HCT116 (cell line): ENCODE measurements at regions not wholly inside any gene's neighbourhood (a gene's known extent, or its start where the extent isn't known, plus 50 kb on each side); places are given as distances from the start of the nearest gene placed in this dataset.

Source experiments
- ATAC-seq: fragments of 200-7000 bp; cut with Tn5 transposase; 2 replicates; pipeline ENCODE4 v1.9.1; 2020; ENCODE audit warnings: mild to moderate bottlenecking, moderate library complexity
- BruUV-seq: library from RNA; stranded (reverse); fragments of 400-500 nt; replicated peaks from 2 replicates; lab custom pipeline; 2021; lab: Mats Ljungman, UMichigan
- CTCF ChIA-PET: fragments of 300-600 bp; sonication (Branson Sonifier 250); formaldehyde crosslinking; loops from one replicate; lab custom pipeline; 2021; ENCODE audit warnings: antibody characterized with exemption; lab: Charles Lee
- POLR2A ChIA-PET: fragments of 300-600, 350-600 bp; sonication (Branson Sonifier 250); formaldehyde crosslinking; loops from one replicate; lab custom pipeline; 2021; ENCODE audit warnings: antibody characterized with exemption; lab: Charles Lee
- RAD21 ChIA-PET, 2 experiments: fragments of 300-600 bp; sonication (Branson Sonifier 250); formaldehyde crosslinking; loops; one replicate each; lab custom pipeline; 2023; ENCODE audit warnings: low total read pairs in 2 of 2; ENCODE audit not compliant: uncharacterized antibody in 2 of 2, unreplicated experiment in 2 of 2, low non-redundant PET in 1 of 2; lab: Charles Lee
- DNase-seq: peaks from one replicate; pipeline ENCODE4 v3.0.0-alpha.2; 2010; ENCODE audit warnings: low read depth, low spot score
- H2AFZ ChIP-seq: fragments of 200-600 bp; shearing (Covaris generic), sonication (generic); 2 replicates; pipeline ENCODE4 v1.6.1; 2017; ENCODE audit warnings: low read depth, mixed run types, mixed read lengths, antibody characterized with exemption, low read length; ENCODE audit not compliant: poor library complexity, severe bottlenecking
- H3K27ac ChIP-seq: 2 replicates; pipeline ENCODE4 v1.5.1; 2012; ENCODE audit warnings: low read depth, low read length
- H3K27me3 ChIP-seq: fragments of 200-600 bp; sonication (generic); 2 replicates; pipeline ENCODE4 v1.6.1; 2016; ENCODE audit warnings: mixed run types, low read length, mixed read lengths; ENCODE audit not compliant: insufficient read depth
- H3K36me3 ChIP-seq, 2 experiments: fragments of 200-500 bp in 1 of 2; fragments of 200-600 bp in 1 of 2; sonication (Bioruptor generic) in 1 of 2; sonication (generic) in 1 of 2; 2 replicates each; pipeline versions ENCODE4 v1.5.1 to v1.6.1; 2014 to 2016; ENCODE audit warnings: low read length in 2 of 2, inconsistent platforms in 1 of 2, mixed read lengths in 1 of 2, mixed run types in 1 of 2; ENCODE audit not compliant: insufficient read depth in 2 of 2, control insufficient read depth in 1 of 2
- H3K4me1 ChIP-seq, 2 experiments: fragments of 200-600 bp in 1 of 2; sonication (generic) in 1 of 2; 2 replicates each; pipeline versions ENCODE4 v1.5.1 to v1.6.1; 2012 to 2017; ENCODE audit warnings: low read length in 2 of 2, inconsistent platforms in 1 of 2, mild to moderate bottlenecking in 1 of 2, mixed read lengths in 1 of 2, mixed run types in 1 of 2, moderate library complexity in 1 of 2; ENCODE audit not compliant: insufficient read depth in 2 of 2, control insufficient read depth in 1 of 2
- H3K4me2 ChIP-seq: fragments of 200-600 bp; sonication (generic); 2 replicates; pipeline ENCODE4 v1.6.1; 2017; ENCODE audit warnings: mixed run types, low read length, mixed read lengths
- H3K4me3 ChIP-seq, 2 experiments: fragments of 200-600 bp in 1 of 2; sonication (generic) in 1 of 2; replicated peaks in 1 of 2; 2 replicates each; pipeline ENCODE4 v1.5.1; 2011 to 2016; ENCODE audit warnings: low read length in 2 of 2, control low read depth in 1 of 2, low read depth in 1 of 2, mild to moderate bottlenecking in 1 of 2, mixed read lengths in 1 of 2, mixed run types in 1 of 2
- H3K79me2 ChIP-seq: fragments of 200-600 bp; sonication (generic); 2 replicates; pipeline ENCODE4 v1.6.1; 2017; ENCODE audit warnings: mild to moderate bottlenecking, mixed run types, low read length, moderate library complexity, mixed read lengths; ENCODE audit not compliant: insufficient read depth
- H3K9ac ChIP-seq: fragments of 200-600 bp; sonication (generic); 2 replicates; pipeline ENCODE4 v1.6.1; 2016; ENCODE audit warnings: low read length, mixed read lengths
- H3K9me2 ChIP-seq: fragments of 200-600 bp; sonication (generic), shearing (Covaris generic); 2 replicates; pipeline ENCODE4 v1.6.1; 2017; ENCODE audit warnings: mixed run types, mild to moderate bottlenecking, moderate library complexity; ENCODE audit not compliant: insufficient read depth
- H3K9me3 ChIP-seq, 2 experiments: fragments of 200-500 bp in 1 of 2; fragments of 200-600 bp in 1 of 2; sonication (Bioruptor generic) in 1 of 2; sonication (generic) in 1 of 2; 2 replicates each; pipeline ENCODE4 v1.6.1; 2014 to 2017; ENCODE audit warnings: low read length in 2 of 2, mixed read lengths in 2 of 2, inconsistent platforms in 1 of 2, low read depth in 1 of 2, mild to moderate bottlenecking in 1 of 2, mixed run types in 1 of 2, moderate library complexity in 1 of 2; ENCODE audit not compliant: control insufficient read depth in 1 of 2, insufficient read depth in 1 of 2
- H4K20me1 ChIP-seq: fragments of 200-600 bp; sonication (generic), shearing (Covaris generic); 2 replicates; pipeline ENCODE4 v1.6.1; 2017; ENCODE audit warnings: mixed run types, mild to moderate bottlenecking, moderate library complexity; ENCODE audit not compliant: insufficient read depth
- EGR1 ChIP-seq: IDR thresholded peaks from 2 replicates; pipeline ENCODE4 v1.6.1; 2012; ENCODE audit warnings: low read depth
- ELF1 ChIP-seq: IDR thresholded peaks from 2 replicates; pipeline ENCODE4 v1.6.1; 2012; ENCODE audit warnings: low read depth, borderline replicate concordance
- EZH2 ChIP-seq: fragments of 200-600 bp; sonication (generic); IDR thresholded peaks from 2 replicates; pipeline ENCODE4 v1.6.1; 2017; ENCODE audit warnings: antibody characterized with exemption, mixed run types
- EZH2phosphoT487 ChIP-seq: fragments of 200-600 bp; IDR thresholded peaks from 2 replicates; pipeline ENCODE4 v1.6.1; 2018; ENCODE audit warnings: antibody characterized with exemption, borderline replicate concordance
- FOSL1 ChIP-seq: IDR thresholded peaks from 2 replicates; pipeline ENCODE4 v1.6.1; 2012; ENCODE audit warnings: low read depth
- POLR2A ChIP-seq: IDR thresholded peaks from 2 replicates; pipeline ENCODE4 v1.7.0; 2011; ENCODE audit warnings: borderline replicate concordance; ENCODE audit not compliant: insufficient read depth, insufficient read length; ENCODE audit errors: extremely low read depth
- POLR2AphosphoS5 ChIP-seq: IDR thresholded peaks from 2 replicates; pipeline ENCODE4 v1.6.1; 2011; ENCODE audit warnings: mild to moderate bottlenecking, low read depth, low read length, moderate library complexity
- RAD21 ChIP-seq: IDR thresholded peaks from 2 replicates; pipeline ENCODE4 v1.6.1; 2012; ENCODE audit warnings: low read depth, mild to moderate bottlenecking
- SIN3A ChIP-seq: IDR thresholded peaks from 2 replicates; pipeline ENCODE4 v1.6.1; 2012; ENCODE audit warnings: low read depth
- SP1 ChIP-seq: IDR thresholded peaks from 2 replicates; pipeline ENCODE4 v1.6.1; 2012; ENCODE audit warnings: low read depth
- SRF ChIP-seq: IDR thresholded peaks from 2 replicates; pipeline ENCODE4 v1.6.1; 2012; ENCODE audit warnings: low read depth
- TCF7L2 ChIP-seq: IDR thresholded peaks from 2 replicates; pipeline ENCODE4 v1.7.0; 2011; ENCODE audit warnings: borderline replicate concordance, inconsistent platforms; ENCODE audit not compliant: insufficient read depth, insufficient read length; ENCODE audit errors: extremely low read depth
- ZFX ChIP-seq: fragments of 450-650 bp; IDR thresholded peaks from 2 replicates; pipeline ENCODE4 v1.6.1; 2017
- ZNF274 ChIP-seq: fragments of 200-500 bp; sonication (Bioruptor generic); IDR thresholded peaks from 2 replicates; pipeline ENCODE4 v1.6.1; 2014; ENCODE audit warnings: mild to moderate bottlenecking, low read depth, low read length, inconsistent platforms
- intact Hi-C: fragments of 100-400 bp; cut with micrococcal nuclease; formaldehyde crosslinking; loops from 2 replicates; pipeline ENCODE4 v1.10.0; 2022
- TF ChIP-seq, protein P1 (sequence below): IDR thresholded peaks from 2 replicates; pipeline ENCODE4 v1.6.1; 2011; ENCODE audit warnings: mild to moderate bottlenecking, low read length, moderate library complexity; ENCODE audit not compliant: insufficient replicate concordance; ENCODE audit errors: extremely low read depth
- TF ChIP-seq, protein P2 (sequence below): IDR thresholded peaks from 2 replicates; pipeline ENCODE4 v1.6.1; 2012; ENCODE audit warnings: low read depth
- TF ChIP-seq, protein P3 (sequence below): IDR thresholded peaks from 2 replicates; pipeline ENCODE4 v1.6.1; 2012
- TF ChIP-seq, protein P4 (sequence below): IDR thresholded peaks from 2 replicates; pipeline ENCODE4 v1.6.1; 2012

DNA sequence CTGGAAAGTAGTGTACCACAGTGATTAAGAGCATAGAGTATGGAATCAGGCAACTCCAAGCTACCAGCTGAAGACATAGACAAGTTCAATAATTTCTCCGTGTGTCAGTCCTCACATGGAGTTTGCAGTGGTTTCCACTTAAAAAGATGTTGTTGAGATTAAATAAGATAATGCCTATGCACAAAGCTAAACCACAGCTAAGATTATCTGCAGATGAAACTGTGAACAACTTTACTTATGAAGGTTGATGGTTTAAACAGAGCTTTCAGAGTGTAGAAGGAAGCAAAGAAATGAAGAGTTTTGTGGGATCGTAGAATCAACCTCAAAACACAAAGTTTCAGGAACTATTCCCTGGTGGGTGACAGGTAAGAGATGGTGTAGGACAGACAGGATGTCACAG lies 223.5 kb upstream of the IL12B start:
- Histone ChIP-seq H3K4me3 (no peak overlapping the region), H4K20me1 (no peaks in the 10 kb centered on the region), H3K9ac (no peak overlapping the region), H3K4me2 (no peak overlapping the region), H3K27ac (no peak overlapping the region), H3K9me3 (no peaks in the 10 kb centered on the region), H3K4me1 (no peaks in the 10 kb centered on the region), H3K36me3 (no peaks in the 10 kb centered on the region), H3K27me3 (no peaks in the 10 kb centered on the region; the same call in 1 of the 2 replicates), H3K9me2 (no peaks in the 10 kb centered on the region), H2AFZ (no peak overlapping the region), H3K79me2 (no peaks in the 10 kb centered on the region)
- ChIA-PET POLR2A (no interaction called here), RAD21 (no interaction called here), CTCF (no interaction called here)
- intact Hi-C loops, result no loop called here
- no peak for DNase-seq
- no peak for ATAC-seq
- TF ChIP-seq ZFX (no peak), RAD21 (no peak), POLR2AphosphoS5 (no peak), EGR1 (no peak), SIN3A (no peak), FOSL1 (no peak), TCF7L2 (no peak), ZNF274 (no peak), POLR2A (no peak), ELF1 (no peak), EZH2 (no peak), SRF (no peak), EZH2phosphoT487 (no peak), SP1 (no peak)
- TF ChIP-seq, protein P1, sequence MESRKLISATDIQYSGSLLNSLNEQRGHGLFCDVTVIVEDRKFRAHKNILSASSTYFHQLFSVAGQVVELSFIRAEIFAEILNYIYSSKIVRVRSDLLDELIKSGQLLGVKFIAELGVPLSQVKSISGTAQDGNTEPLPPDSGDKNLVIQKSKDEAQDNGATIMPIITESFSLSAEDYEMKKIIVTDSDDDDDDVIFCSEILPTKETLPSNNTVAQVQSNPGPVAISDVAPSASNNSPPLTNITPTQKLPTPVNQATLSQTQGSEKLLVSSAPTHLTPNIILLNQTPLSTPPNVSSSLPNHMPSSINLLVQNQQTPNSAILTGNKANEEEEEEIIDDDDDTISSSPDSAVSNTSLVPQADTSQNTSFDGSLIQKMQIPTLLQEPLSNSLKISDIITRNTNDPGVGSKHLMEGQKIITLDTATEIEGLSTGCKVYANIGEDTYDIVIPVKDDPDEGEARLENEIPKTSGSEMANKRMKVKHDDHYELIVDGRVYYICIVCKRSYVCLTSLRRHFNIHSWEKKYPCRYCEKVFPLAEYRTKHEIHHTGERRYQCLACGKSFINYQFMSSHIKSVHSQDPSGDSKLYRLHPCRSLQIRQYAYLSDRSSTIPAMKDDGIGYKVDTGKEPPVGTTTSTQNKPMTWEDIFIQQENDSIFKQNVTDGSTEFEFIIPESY, result no peak
- TF ChIP-seq, protein P2, sequence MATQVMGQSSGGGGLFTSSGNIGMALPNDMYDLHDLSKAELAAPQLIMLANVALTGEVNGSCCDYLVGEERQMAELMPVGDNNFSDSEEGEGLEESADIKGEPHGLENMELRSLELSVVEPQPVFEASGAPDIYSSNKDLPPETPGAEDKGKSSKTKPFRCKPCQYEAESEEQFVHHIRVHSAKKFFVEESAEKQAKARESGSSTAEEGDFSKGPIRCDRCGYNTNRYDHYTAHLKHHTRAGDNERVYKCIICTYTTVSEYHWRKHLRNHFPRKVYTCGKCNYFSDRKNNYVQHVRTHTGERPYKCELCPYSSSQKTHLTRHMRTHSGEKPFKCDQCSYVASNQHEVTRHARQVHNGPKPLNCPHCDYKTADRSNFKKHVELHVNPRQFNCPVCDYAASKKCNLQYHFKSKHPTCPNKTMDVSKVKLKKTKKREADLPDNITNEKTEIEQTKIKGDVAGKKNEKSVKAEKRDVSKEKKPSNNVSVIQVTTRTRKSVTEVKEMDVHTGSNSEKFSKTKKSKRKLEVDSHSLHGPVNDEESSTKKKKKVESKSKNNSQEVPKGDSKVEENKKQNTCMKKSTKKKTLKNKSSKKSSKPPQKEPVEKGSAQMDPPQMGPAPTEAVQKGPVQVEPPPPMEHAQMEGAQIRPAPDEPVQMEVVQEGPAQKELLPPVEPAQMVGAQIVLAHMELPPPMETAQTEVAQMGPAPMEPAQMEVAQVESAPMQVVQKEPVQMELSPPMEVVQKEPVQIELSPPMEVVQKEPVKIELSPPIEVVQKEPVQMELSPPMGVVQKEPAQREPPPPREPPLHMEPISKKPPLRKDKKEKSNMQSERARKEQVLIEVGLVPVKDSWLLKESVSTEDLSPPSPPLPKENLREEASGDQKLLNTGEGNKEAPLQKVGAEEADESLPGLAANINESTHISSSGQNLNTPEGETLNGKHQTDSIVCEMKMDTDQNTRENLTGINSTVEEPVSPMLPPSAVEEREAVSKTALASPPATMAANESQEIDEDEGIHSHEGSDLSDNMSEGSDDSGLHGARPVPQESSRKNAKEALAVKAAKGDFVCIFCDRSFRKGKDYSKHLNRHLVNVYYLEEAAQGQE, result no peak
- TF ChIP-seq, protein P3, sequence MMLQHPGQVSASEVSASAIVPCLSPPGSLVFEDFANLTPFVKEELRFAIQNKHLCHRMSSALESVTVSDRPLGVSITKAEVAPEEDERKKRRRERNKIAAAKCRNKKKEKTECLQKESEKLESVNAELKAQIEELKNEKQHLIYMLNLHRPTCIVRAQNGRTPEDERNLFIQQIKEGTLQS, result no peak
- TF ChIP-seq, protein P4, sequence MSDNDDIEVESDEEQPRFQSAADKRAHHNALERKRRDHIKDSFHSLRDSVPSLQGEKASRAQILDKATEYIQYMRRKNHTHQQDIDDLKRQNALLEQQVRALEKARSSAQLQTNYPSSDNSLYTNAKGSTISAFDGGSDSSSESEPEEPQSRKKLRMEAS, result no peak
- BruUV-seq, result no TSS peak
